HepG2 (cell line): ENCODE measurements at regions not wholly inside any gene's neighbourhood (a gene's known extent, or its start where the extent isn't known, plus 50 kb on each side); places are given as distances from the start of the nearest gene placed in this dataset.

ENCODE experiments used
- ATAC-seq: fragments of 200-7000 bp; cut with Tn5 transposase; 3 replicates; pipeline ENCODE4 v1.9.1; 2020; ENCODE audit warnings: mild to moderate bottlenecking, moderate library complexity
- BruUV-seq: library from RNA; stranded (reverse); fragments of 400-500 nt; replicated peaks from 2 replicates; lab custom pipeline; 2021; lab: Mats Ljungman, UMichigan
- CTCF ChIA-PET: fragments of 300-600 bp; formaldehyde crosslinking; extraction: SDS; loops from one replicate; lab custom pipeline; 2021; ENCODE audit warnings: low total read pairs, inconsistent platforms, low intra/inter-chr PET ratio; lab: Yijun Ruan, JAX
- POLR2A ChIA-PET: fragments of 350-600 bp; sonication (Branson Sonifier 250); formaldehyde crosslinking; loops from one replicate; lab custom pipeline; 2020; ENCODE audit warnings: antibody characterized with exemption, inconsistent platforms; lab: Yijun Ruan, JAX
- DNase-seq: peaks from one replicate; pipeline ENCODE4 v3.0.0-alpha.2; 2015; ENCODE audit warnings: low spot score
- FAIRE-seq: peaks from 3 replicates; lab custom pipeline; 2011; peaks lifted over from hg19 to GRCh38; lab: Jason Lieb, UNC
- H2AFZ ChIP-seq: one replicate; pipeline ENCODE4 v1.6.1; 2011; ENCODE audit warnings: low read length, inconsistent platforms
- H3K27ac ChIP-seq: fragments of 300-600 bp; 3 replicates; pipeline ENCODE4 v1.8.0; 2011; ENCODE audit warnings: mixed run types, mild to moderate bottlenecking, mixed read lengths, low read length, inconsistent platforms; ENCODE audit not compliant: insufficient read depth; ENCODE audit errors: extremely low read length
- H3K27me3 ChIP-seq, 2 experiments: fragments of 200-600 bp in 1 of 2; 2 replicates in 1 of 2; 3 replicates in 1 of 2; pipeline versions ENCODE4 v1.6.0 to v1.8.0; 2011; ENCODE audit warnings: low read length in 2 of 2, mild to moderate bottlenecking in 2 of 2, moderate library complexity in 2 of 2, inconsistent platforms in 1 of 2; ENCODE audit not compliant: insufficient read depth in 2 of 2, control insufficient read depth in 1 of 2
- H3K36me3 ChIP-seq, 2 experiments: fragments of 200-600 bp in 1 of 2; replicated peaks in 1 of 2; 2 replicates in 1 of 2; 3 replicates in 1 of 2; pipeline versions ENCODE4 v1.5.1 to v1.8.0; 2011; ENCODE audit warnings: low read length in 2 of 2, inconsistent platforms in 1 of 2; ENCODE audit not compliant: insufficient read depth in 2 of 2, control insufficient read depth in 1 of 2
- H3K4me1 ChIP-seq: 2 replicates; pipeline ENCODE4 v1.5.1; 2012; ENCODE audit warnings: low read length, inconsistent platforms; ENCODE audit not compliant: insufficient read depth
- H3K4me2 ChIP-seq: 2 replicates; pipeline ENCODE4 v1.6.0; 2011; ENCODE audit warnings: low read depth, low read length, inconsistent platforms
- H3K4me3 ChIP-seq, 3 experiments: fragments of 200-600 bp in 1 of 3; sonication (generic), shearing (Covaris generic) in 1 of 3; replicated peaks in 1 of 3; 2 replicates each; pipeline ENCODE4 v1.5.1; 2011 to 2016; ENCODE audit warnings: low read length in 3 of 3, inconsistent platforms in 2 of 3, low read depth in 2 of 3, mild to moderate bottlenecking in 2 of 3, control low read depth in 1 of 3, mixed read lengths in 1 of 3; ENCODE audit not compliant: insufficient read depth in 1 of 3
- H3K79me2 ChIP-seq: one replicate; pipeline ENCODE4 v1.6.1; 2011; ENCODE audit warnings: low read length, inconsistent platforms; ENCODE audit not compliant: insufficient read depth
- H3K9ac ChIP-seq: 2 replicates; pipeline ENCODE4 v1.6.0; 2011; ENCODE audit warnings: mild to moderate bottlenecking, low read depth, low read length, inconsistent platforms; ENCODE audit not compliant: insufficient read depth
- H3K9me3 ChIP-seq: 2 replicates; pipeline ENCODE4 v1.5.1; 2012; ENCODE audit warnings: mild to moderate bottlenecking, low read length
- H4K20me1 ChIP-seq: 2 replicates; pipeline ENCODE4 v1.6.0; 2011; ENCODE audit warnings: inconsistent platforms, mild to moderate bottlenecking, low read length, moderate library complexity; ENCODE audit not compliant: insufficient read depth
- ERF ChIP-seq: IDR thresholded peaks from 2 replicates; pipeline ENCODE4 v1.6.1; 2018; ENCODE audit warnings: missing biosample characterization, missing genetic modification reagents
- HHEX ChIP-seq: IDR thresholded peaks from 2 replicates; pipeline ENCODE4 v1.6.1; 2016; ENCODE audit warnings: control low read depth
- MTA1 ChIP-seq: sonication (generic); formaldehyde crosslinking; IDR thresholded peaks from 2 replicates; pipeline ENCODE4 v1.4.0; 2020; ENCODE audit warnings: missing genetic modification reagents, mild to moderate bottlenecking, borderline replicate concordance
- RBM39 ChIP-seq: fragments of 200-400 bp; formaldehyde crosslinking; IDR thresholded peaks from one replicate; pipeline ENCODE4 v1.6.1; 2018; ENCODE audit warnings: antibody characterized with exemption, mild to moderate bottlenecking, low read depth, low read length; ENCODE audit not compliant: poor library complexity, severe bottlenecking
- SNAPC4 ChIP-seq: sonication (generic); formaldehyde crosslinking; IDR thresholded peaks from 2 replicates; pipeline ENCODE4 v1.4.0; 2020; ENCODE audit warnings: mild to moderate bottlenecking, missing genetic modification reagents
- ZBTB49 ChIP-seq: sonication (generic); formaldehyde crosslinking; IDR thresholded peaks from 2 replicates; pipeline ENCODE4 v1.4.0; 2020; ENCODE audit warnings: missing genetic modification reagents, borderline replicate concordance
- ZKSCAN1 ChIP-seq: fragments of 150-350 bp; IDR thresholded peaks from 2 replicates; pipeline ENCODE4 v1.6.1; 2014; ENCODE audit warnings: low read length
- ZNF275 ChIP-seq: sonication (generic); formaldehyde crosslinking; IDR thresholded peaks from 2 replicates; pipeline ENCODE4 v1.8.0; 2022; ENCODE audit warnings: missing genetic modification reagents, mild to moderate bottlenecking, inconsistent platforms, borderline replicate concordance
- ZNF44 ChIP-seq: sonication (generic); formaldehyde crosslinking; IDR thresholded peaks from 2 replicates; pipeline ENCODE4 v1.5.1; 2020; ENCODE audit warnings: mild to moderate bottlenecking, missing genetic modification reagents
- ZNF577 ChIP-seq: sonication (generic); formaldehyde crosslinking; IDR thresholded peaks from 2 replicates; pipeline ENCODE4 v1.4.0; 2020; ENCODE audit warnings: mild to moderate bottlenecking, low read depth, missing genetic modification reagents, borderline replicate concordance
- WGBS: methylation state at CpG from one replicate; pipeline ENCODE4 v1.1.6; 2017; ENCODE audit warnings: low lambda C conversion rate; 5-methylcytosine and 5-hydroxymethylcytosine counted together
- in situ Hi-C: cut with HindIII; loops from 2 replicates; pipeline ENCODE4 v1.10.0; 2017; ENCODE audit warnings: low pct_unique_long_range_greater_than_20kb; ENCODE audit not compliant: extremely low pct_ligation_motif_present
- intact Hi-C: fragments of 100-400 bp; cut with micrococcal nuclease; formaldehyde crosslinking; loops from one replicate; pipeline ENCODE4 v1.10.0; 2022; ENCODE audit not compliant: unreplicated experiment

GRCh38 chr14:94992046-94992445 lies 165.3 kb downstream of the DICER1 start (continued):
- TF ChIP-seq ZNF275 (no peak), ZNF44 (CRISPR knock-in tag) (no peak)

- 2% methylated on average over 3 of the region's 3 CpGs for WGBS
- intact Hi-C loops, result no loop called here
- no TSS peak for BruUV-seq
- Histone ChIP-seq H3K4me1 (no peaks in the 10 kb centered on the region), H2AFZ (no peak overlapping the region), H3K36me3 (no peaks in the 10 kb centered on the region), H3K9ac (no peak overlapping the region), H3K27ac (no peak overlapping the region), H3K4me2 (no peak overlapping the region), H3K79me2 (no peaks in the 10 kb centered on the region), H4K20me1 (no peaks in the 10 kb centered on the region), H3K27me3 (peaks cover 0 to under 1% of the 10 kb centered on the region in 2 experiments; a peak in 1 of 5 replicates), H3K4me3 (no peak overlapping the region), H3K9me3 (no peaks in the 10 kb centered on the region)
- CTCF ChIA-PET, result no interaction called here
- POLR2A ChIA-PET, result no interaction called here
- FAIRE-seq (no peak), DNase-seq (no peak), ATAC-seq (no peak)
- in situ Hi-C loops, result no loop called here
- TF ChIP-seq SNAPC4 (CRISPR knock-in tag) (no peak), ZKSCAN1 (no peak), ZNF577 (CRISPR knock-in tag) (no peak), RBM39 (no peak), HHEX (no peak), MTA1 (CRISPR knock-in tag) (no peak), ERF (CRISPR knock-in tag) (no peak), ZBTB49 (CRISPR knock-in tag) (no peak)
These were observed 167.4 kb downstream of the DICER1 start for GRCh38 chr14:94989946-94990345.
